ENCODE measurements at regions not wholly inside any gene's neighbourhood (a gene's known extent, or its start where the extent isn't known, plus 50 kb on each side); places are given as distances from the start of the nearest gene placed in this dataset.
A peak's percentile ranks its signal among the peaks of the same experiment; 100 is the strongest.
"Not testable (repeated sequence)": the region's sequence is repeated elsewhere in the genome, so short reads cannot be mapped to it uniquely, and the experiment has no call there.

DNA sequence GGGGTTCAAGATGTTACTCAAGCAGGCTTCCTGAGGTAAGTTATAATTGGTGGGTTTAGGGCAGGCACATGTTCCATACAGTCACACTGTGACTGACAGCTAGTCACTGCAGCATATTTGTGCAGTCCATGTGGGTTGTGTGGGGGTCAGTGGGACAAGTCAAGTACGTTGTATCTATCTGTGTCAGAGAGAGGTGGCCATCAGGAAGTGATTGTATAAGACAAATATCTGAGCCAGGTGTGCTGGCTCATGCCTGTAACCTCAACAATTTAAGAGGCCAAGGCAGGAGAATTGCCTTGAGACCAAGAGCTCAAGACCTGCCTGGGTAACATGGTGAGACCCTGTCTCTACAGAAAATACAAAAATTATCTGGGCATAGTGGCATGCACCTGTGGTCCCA is 509.3 kb downstream of the CENPC start:
- no peak for DNase-seq

DNA sequence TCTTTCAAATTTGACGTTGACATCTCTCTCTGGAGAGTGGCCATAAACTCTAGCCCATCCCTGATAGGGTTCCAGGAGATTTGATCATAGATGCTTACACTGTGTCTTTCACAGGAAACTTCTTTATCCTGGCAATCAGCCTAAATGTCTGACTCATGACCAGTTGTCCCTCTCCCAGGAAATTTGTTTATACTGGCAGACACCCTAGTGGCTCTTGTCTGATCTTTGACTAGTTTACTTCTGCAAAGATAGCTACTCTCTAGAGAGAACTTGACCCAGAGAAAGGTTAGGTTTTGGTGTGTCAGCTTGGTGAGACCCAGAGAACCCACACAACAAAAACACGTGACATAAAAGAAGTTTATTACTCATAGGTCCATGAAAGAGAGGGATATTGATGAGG is 509.8 kb downstream of the CENPC start:
- DNase-seq, result no peak

DNA sequence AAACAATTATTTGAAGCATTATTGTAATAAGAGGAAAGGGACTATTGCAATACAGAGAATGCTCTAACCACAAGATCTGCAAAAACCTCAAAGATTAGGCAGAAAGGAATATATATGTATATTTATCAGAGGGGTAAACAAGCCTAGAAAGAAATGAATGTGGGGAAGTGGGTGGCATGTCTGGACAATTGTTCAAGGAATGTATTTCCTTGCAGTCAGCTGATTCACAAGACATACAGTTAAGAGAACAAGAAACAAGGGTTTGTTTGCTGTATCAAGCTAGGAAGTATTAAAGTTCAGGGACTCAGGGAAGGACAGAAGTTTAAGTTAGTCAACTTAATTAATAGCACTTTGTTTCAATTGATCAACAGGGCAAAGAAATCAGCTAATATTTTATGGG is 514.7 kb downstream of the CENPC start:
- no peak for DNase-seq

DNA sequence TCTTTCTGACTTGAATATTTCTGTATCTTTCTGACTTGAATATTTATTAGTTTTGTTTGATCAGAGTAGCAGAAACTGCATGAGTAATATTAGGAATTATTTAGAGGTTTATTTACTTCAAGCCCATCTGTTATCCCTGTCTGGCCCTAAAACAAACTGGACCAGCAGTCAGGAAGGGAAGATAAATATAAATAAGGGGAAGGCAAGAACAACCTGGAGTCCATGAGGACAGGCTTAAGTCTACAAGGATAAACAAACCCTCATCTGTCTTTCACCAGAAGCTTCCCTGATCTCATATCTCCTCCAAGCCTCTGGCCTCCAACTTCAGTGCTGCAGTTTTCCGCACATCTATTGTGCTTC is 524.9 kb downstream of the CENPC start:
- no peak for DNase-seq

DNA sequence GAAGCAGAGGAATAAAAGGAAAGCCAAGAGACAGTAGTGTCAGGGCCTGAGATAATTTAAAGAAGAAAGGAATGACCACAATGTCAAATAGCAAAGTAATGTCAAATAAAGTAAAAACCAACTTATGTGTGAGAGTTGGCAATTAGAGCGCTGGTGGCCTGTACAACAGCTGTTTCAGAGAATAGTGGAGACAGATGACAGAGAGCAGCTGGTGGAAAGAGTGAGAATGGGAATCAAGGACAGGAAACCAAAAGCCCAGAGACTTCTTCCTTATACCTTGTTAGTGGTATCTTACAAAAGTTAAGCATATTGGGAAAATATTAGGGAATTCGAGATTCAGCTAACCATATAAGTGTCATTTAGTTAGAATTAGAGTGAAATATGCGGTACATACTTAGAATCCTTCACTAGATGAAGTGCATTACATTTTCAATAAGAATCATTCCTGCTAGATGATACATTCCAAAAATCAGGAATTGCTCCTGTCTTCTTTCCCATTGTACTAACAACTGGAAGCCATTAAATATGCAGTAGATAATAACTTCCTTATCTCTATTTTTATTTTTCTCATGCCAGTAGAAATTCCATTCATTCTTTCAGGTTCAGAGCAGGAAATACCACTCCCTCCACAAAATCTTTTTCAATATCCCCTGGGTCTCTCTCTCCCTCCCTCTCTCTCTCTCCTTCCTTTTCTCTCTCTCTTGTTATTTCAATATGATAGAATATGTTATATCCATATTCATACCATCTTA is 525.4 kb downstream of the CENPC start:
- no peak for DNase-seq

DNA sequence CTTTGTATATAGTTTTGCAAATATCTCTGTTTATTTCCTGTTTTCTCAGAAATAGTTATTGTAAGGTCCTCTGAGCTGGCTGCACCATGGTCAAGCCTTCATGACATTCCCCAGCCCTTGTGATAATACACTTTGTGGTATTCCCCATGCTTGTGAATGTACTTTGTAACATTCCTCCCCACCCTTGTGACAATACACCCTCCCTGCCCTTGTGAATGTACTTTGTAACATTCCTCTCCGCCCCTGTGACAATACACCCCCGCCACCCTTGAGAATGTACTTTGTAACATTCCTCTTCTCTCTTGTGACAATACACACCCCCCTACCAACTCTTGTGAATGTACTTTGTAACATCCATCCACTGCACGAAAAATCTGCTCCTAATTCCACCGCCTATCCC is 530.7 kb downstream of the CENPC start:
- no peak for DNase-seq

DNA sequence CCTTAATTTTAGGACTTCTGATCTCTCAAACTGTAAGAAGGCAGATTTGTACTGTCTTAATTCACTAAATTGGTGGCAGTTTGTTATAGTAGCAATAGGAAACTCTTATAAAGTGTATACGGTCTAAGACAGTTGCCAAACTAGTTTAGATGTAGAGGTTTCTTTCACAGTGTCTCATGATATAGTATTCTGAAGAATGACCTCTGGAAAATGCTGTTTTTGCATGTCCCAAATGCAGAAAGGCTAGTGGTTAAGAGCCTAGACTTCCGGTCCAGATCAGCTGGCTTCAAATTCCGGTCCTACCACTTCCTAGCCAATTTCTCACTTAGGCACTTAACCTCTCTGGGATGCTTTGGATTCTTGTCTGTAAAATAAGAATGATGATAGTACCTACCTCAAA is 538.5 kb downstream of the CENPC start:
- no peak for DNase-seq

DNA sequence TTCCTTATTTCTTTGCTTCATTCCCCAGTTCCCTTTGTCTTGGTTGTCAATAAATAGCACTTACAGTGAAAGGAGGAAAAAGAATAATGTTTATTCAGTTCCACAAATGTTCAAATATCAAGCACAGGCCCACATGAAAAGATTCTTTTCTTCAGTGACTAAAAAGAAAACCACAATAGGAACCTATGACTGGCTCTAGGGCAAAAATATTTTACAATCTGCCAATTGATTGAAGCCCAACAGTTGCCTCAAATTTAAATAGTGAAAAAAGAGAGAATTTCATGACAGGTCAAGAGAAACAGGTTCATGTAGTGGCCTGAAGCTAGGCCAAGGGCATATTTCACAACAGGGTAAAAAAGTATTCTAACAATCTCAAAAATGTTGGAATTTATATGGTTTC is 553.8 kb downstream of the CENPC start:
- no peak for DNase-seq

DNA sequence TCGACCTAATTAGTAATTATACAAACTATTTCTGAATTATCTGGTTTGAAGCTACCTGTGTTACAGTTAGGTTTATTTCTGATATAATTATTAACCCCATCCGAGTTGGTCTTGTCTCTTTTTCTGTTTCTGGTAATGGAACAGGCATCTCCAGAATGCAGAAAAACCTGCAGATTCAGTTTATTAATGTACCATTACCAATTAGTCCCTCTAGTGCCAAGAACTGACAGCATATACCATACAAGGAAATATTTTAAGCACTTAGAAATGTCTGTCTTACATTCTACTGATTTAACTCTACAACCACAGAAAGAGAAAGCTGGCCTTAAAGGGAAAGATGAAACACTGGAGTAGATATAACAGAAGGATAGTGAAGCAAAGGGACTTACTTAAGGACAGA is 570.6 kb downstream of the CENPC start:
- no peak for DNase-seq

GRCh38 chr4:66972087-66972486 is 573.2 kb downstream of the CENPC start:
- DNase-seq, result peak in 2 of 3 donors; percentile 14 to 19

- no peak for DNase-seq
Measured at GRCh38 chr4:66964467-66964866, 580.8 kb downstream of the CENPC start.

DNA sequence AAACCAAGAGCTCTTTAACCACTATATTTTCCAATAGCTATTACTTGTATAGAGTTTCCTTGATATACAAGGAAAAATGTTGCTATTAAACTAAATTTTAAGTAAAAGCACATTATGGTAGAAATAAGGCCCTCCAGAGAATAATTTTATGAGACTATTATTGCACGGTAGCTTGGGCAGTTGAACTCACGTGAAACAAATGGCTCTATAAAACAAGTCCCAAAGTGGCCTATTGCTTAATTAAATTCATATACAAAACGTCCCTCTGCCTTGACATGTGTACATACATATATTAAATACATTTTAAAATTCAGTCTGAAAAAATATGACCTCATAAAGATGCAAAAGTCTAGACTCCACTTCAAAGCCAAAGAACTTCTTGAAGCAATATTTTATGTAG is 582.2 kb downstream of the CENPC start:
- no peak for DNase-seq

GRCh38 chr4:66959207-66959606 is 586.1 kb downstream of the CENPC start:
- no peak for DNase-seq

DNA sequence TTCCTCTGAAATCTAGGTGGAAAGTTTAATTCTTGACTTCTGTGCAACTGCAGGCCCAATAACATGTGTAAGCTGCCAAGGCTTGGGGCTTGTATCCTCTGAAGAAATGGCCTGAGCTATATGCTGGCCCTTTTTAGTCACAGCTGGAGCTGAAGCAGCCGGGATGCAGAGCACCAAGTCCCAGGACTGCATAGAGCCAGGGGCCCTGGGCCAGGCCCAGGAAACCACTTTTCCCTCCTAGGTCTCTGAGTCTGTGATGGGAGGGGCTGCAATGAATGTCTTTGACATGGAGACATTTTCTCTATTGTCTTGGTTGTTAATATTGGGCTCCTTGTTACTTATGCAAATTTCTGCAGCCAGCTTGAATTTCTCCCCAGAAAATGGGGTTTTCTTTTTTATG is 588.5 kb downstream of the CENPC start:
- DNase-seq, result no peak

DNA sequence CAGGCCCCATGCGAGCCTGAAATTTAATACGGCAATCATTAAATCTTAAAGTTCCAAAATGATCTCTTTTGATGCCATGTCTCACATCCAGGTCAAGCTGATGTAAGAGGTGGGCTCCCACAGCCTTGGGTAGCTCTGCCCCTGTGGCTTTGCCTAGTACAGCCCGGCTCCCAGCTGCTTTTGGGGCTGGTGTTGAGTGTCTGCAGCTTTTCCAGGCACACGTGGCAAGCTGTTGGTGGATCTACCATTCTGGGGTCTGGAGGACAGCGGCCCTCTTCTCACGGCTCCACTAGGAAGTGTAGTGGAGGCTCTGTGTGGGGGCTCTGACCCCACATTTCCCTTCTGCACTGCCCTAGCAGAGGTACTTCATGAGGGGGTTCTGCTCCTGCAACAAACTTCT is 588.9 kb downstream of the CENPC start:
- no peak for DNase-seq

- no peak for DNase-seq
Measured at GRCh38 chr4:66955784-66956183, 589.5 kb downstream of the CENPC start.

DNA sequence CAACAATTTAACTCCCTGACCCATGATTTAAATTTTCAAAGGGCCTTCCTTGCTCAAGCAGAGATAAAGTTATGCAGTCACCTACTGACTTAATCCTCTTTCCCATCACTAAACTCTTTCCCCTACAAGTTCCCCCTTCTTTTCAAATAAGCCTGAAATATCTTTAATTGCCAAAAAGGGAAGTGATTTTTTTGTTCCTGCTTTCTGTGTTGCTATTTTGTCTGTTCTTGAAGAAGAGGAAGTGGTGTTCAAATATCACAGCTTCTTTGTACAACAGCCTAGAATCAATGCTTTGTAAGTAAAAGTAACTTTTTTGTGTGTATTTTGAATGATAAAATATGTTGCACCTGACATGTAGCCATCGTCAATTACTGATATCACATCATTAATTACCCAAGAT is 595.9 kb downstream of the CENPC start:
- DNase-seq, result peak; percentile 50 to 86 (median 76)

GRCh38 chr4:66946761-66947160 is 598.5 kb downstream of the CENPC start:
- no peak for DNase-seq

DNA sequence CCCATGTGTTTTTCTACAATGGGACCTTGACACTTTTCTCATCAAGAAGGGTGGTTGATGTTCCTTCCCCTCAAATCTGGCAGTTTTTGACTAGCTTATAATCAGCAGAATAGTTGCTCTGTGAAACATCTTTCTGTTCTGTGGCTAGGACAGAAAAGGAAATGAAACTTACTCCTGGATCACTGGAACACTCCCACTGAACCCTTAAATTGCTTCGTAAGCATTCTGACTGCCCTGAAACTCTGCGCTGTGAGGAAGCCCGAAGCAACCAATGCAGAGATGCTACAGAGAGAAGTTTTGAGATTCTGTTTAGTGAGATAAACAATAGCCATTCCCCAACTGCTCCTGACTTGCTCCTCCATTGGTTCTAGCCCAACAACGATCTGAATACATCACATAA is 602.2 kb downstream of the CENPC start:
- DNase-seq, result peak; percentile 57 to 76 (median 75)

DNA sequence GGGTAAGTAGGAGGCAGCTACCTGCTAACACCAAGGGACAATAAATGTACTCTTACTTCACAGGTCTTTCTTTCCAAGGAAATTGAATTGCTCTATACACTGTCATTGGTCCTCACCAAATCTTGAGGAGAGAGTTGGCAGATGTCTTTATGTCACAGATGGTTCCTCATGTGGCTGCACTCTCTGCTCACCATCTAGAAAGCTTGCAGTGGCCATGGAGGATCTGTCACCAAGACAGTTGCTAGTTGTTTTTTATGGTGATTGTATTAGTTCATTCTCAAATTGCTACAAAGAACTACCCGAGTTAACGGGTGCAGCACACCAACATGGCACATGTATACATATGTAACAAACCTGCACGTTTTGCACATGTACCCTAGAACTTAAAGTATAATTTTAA is 613.3 kb downstream of the CENPC start:
- not testable (repeated sequence) for DNase-seq

- DNase-seq, result no peak
Measured at GRCh38 chr4:66930206-66930605, 615.1 kb downstream of the CENPC start.

GRCh38 chr4:66929748-66930147 is 615.6 kb downstream of the CENPC start:
- no peak for DNase-seq

DNA sequence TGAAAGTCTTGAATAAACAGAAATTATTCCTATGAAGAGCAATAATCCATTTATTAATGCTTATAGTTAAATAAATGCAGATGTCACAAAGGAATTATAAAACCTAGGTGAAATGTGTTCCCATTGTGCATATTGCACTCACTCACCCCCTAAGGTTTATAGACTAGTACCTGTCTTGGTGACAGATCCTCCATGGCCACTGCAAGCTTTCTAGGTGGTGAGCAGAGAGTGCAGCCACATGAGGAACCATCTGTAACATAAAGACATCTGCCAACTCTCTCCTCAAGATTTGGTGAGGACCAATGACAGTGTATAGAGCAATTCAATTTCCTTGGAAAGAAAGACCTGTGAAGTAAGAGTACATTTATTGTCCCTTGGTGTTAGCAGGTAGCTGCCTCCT is 616.4 kb downstream of the CENPC start:
- DNase-seq, result not testable (repeated sequence)

GRCh38 chr4:66927937-66928336 is 617.4 kb downstream of the CENPC start:
- DNase-seq, result no peak

DNA sequence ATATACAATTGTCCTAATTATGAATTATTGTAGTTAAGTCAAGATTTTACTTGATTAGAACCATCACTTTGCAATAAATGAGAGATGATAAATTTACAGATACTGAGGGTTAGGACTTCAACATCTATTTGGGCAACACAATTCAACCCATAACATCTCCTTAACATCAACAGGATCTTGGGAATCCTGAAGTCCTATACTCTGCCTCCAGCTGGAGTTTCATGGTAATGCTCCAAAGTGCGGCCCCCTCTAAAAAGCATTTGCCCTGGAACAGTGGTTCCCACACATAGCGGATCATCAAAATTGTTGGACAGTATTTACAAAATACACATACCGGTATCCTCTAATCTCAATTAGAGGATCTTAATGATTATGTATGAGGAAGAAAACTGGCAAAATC is 618.6 kb downstream of the CENPC start:
- no peak for DNase-seq
